ENCODE measurements at regions not wholly inside any gene's neighbourhood (a gene's known extent, or its start where the extent isn't known, plus 50 kb on each side); places are given as distances from the start of the nearest gene placed in this dataset.

GRCh38 chr18:43213816-43214215, 63.5 kb downstream of the SYT4 start:
- Histone ChIP-seq H3F3A (ENCODE audit: insufficient read depth, low read length) (no peaks in the 10 kb centered on the region), H3K9me2 (replicated peaks; ENCODE audit: insufficient read depth, low read length) (no peaks in the 10 kb centered on the region), H2AFZ (ENCODE audit: low read length) (no peak overlapping the region), H3K79me2 (ENCODE audit: low read length) (no peaks in the 10 kb centered on the region), H3K4me1 (ENCODE audit: low read length) (no peaks in the 10 kb centered on the region), H3K36me3 (replicated peaks; ENCODE audit: insufficient read depth, low read length) (no peaks in the 10 kb centered on the region), H3K27me3 (replicated peaks; ENCODE audit: insufficient read depth, low read length) (no peaks in the 10 kb centered on the region), H3K9ac (ENCODE audit: low read length) (no peak overlapping the region), H4K20me1 (ENCODE audit: insufficient read depth, low read length) (no peaks in the 10 kb centered on the region), H3K9me3 (replicated peaks; ENCODE audit: insufficient read depth, low read length) (no peaks in the 10 kb centered on the region), H3K27ac (ENCODE audit: low read length) (no peak overlapping the region), H3K4me2 (ENCODE audit: low read depth, low read length) (no peak overlapping the region), H3K4me3 (ENCODE audit: low read length) (no peak overlapping the region)
- no peak for TF ChIP-seq EZH2 (optimal IDR thresholded peaks at IDR 0.05; ENCODE audit: low read depth, low read length)
- no peak for TF ChIP-seq EZH2phosphoT487 (IDR thresholded peaks at IDR 0.05; ENCODE audit: low read length)
- no peak for TF ChIP-seq CTCF (IDR thresholded peaks at IDR 0.05; ENCODE audit: low read length)
- no peak for DNase-seq

GRCh38 chr18:43211059-43211458, 66.2 kb downstream of the SYT4 start:
- H2AFZ ChIP-seq (ENCODE audit: low read length): no peak overlapping the region
- H4K20me1 ChIP-seq (ENCODE audit: insufficient read depth, low read length): no peaks in the 10 kb centered on the region
- no peak overlapping the region for H3K27ac ChIP-seq (ENCODE audit: low read length)
- H3K4me2 ChIP-seq (ENCODE audit: low read depth, low read length): no peak overlapping the region
- no peaks in the 10 kb centered on the region for H3F3A ChIP-seq (ENCODE audit: insufficient read depth, low read length)
- H3K36me3 ChIP-seq (replicated peaks; ENCODE audit: insufficient read depth, low read length): no peaks in the 10 kb centered on the region
- no peaks in the 10 kb centered on the region for H3K9me2 ChIP-seq (replicated peaks; ENCODE audit: insufficient read depth, low read length)
- no peak overlapping the region for H3K9ac ChIP-seq (ENCODE audit: low read length)
- no peaks in the 10 kb centered on the region for H3K9me3 ChIP-seq (replicated peaks; ENCODE audit: insufficient read depth, low read length)
- H3K4me3 ChIP-seq (ENCODE audit: low read length): no peak overlapping the region
- H3K4me1 ChIP-seq (ENCODE audit: low read length): no peaks in the 10 kb centered on the region
- no peaks in the 10 kb centered on the region for H3K79me2 ChIP-seq (ENCODE audit: low read length)
- TF ChIP-seq EZH2 (optimal IDR thresholded peaks at IDR 0.05; ENCODE audit: low read depth, low read length): no peak
- DNase-seq: no peak
- no peaks in the 10 kb centered on the region for H3K27me3 ChIP-seq (replicated peaks; ENCODE audit: insufficient read depth, low read length)

- Histone ChIP-seq H3K79me2 (ENCODE audit: low read length) (no peaks in the 10 kb centered on the region), H3K9me3 (replicated peaks; ENCODE audit: insufficient read depth, low read length) (no peaks in the 10 kb centered on the region), H4K20me1 (ENCODE audit: insufficient read depth, low read length) (no peaks in the 10 kb centered on the region), H2AFZ (ENCODE audit: low read length) (no peak overlapping the region), H3K27me3 (replicated peaks; ENCODE audit: insufficient read depth, low read length) (no peaks in the 10 kb centered on the region), H3K9me2 (replicated peaks; ENCODE audit: insufficient read depth, low read length) (no peaks in the 10 kb centered on the region), H3K36me3 (replicated peaks; ENCODE audit: insufficient read depth, low read length) (no peaks in the 10 kb centered on the region), H3K4me3 (ENCODE audit: low read length) (no peak overlapping the region), H3K27ac (ENCODE audit: low read length) (no peak overlapping the region), H3K4me2 (ENCODE audit: low read depth, low read length) (no peak overlapping the region), H3F3A (ENCODE audit: insufficient read depth, low read length) (no peaks in the 10 kb centered on the region), H3K4me1 (ENCODE audit: low read length) (no peaks in the 10 kb centered on the region), H3K9ac (ENCODE audit: low read length) (no peak overlapping the region)
- DNase-seq: no peak
- no peak for TF ChIP-seq CTCF (IDR thresholded peaks at IDR 0.05; ENCODE audit: low read length)
- TF ChIP-seq EZH2 (optimal IDR thresholded peaks at IDR 0.05; ENCODE audit: low read depth, low read length): no peak
- no peak for TF ChIP-seq EZH2phosphoT487 (IDR thresholded peaks at IDR 0.05; ENCODE audit: low read length)
These were observed 79.9 kb upstream of the RIT2 start for GRCh38 chr18:43195421-43195820.

GRCh38 chr18:43193336-43193735, 77.9 kb upstream of the RIT2 start:
- DNase-seq: no peak
- H3K4me3 ChIP-seq (ENCODE audit: low read length): no peak overlapping the region
- no peaks in the 10 kb centered on the region for H4K20me1 ChIP-seq (ENCODE audit: insufficient read depth, low read length)
- H3K27ac ChIP-seq (ENCODE audit: low read length): no peak overlapping the region
- no peaks in the 10 kb centered on the region for H3F3A ChIP-seq (ENCODE audit: insufficient read depth, low read length)
- TF ChIP-seq EZH2 (optimal IDR thresholded peaks at IDR 0.05; ENCODE audit: low read depth, low read length) (no peak), CTCF (IDR thresholded peaks at IDR 0.05; ENCODE audit: low read length) (no peak), EZH2phosphoT487 (IDR thresholded peaks at IDR 0.05; ENCODE audit: low read length) (no peak)
- no peak overlapping the region for H2AFZ ChIP-seq (ENCODE audit: low read length)
- H3K79me2 ChIP-seq (ENCODE audit: low read length): no peaks in the 10 kb centered on the region
- no peaks in the 10 kb centered on the region for H3K9me3 ChIP-seq (replicated peaks; ENCODE audit: insufficient read depth, low read length)
- H3K4me2 ChIP-seq (ENCODE audit: low read depth, low read length): no peak overlapping the region
- no peaks in the 10 kb centered on the region for H3K27me3 ChIP-seq (replicated peaks; ENCODE audit: insufficient read depth, low read length)
- H3K36me3 ChIP-seq (replicated peaks; ENCODE audit: insufficient read depth, low read length): no peaks in the 10 kb centered on the region
- no peak overlapping the region for H3K9ac ChIP-seq (ENCODE audit: low read length)
- H3K9me2 ChIP-seq (replicated peaks; ENCODE audit: insufficient read depth, low read length): no peaks in the 10 kb centered on the region
- H3K4me1 ChIP-seq (ENCODE audit: low read length): no peaks in the 10 kb centered on the region

Measured in MM.1S (cell line).